OCI-LY3 (cell line): ENCODE measurements at regions not wholly inside any gene's neighbourhood (a gene's known extent, or its start where the extent isn't known, plus 50 kb on each side); places are given as distances from the start of the nearest gene placed in this dataset.

Experiments used
- EZH2phosphoT487 ChIP-seq: fragments of 200-600 bp; shearing (Covaris generic); IDR thresholded peaks from 2 replicates; pipeline ENCODE4 v1.6.1; 2018; ENCODE audit warnings: antibody characterized with exemption, mixed run types, low read depth
- TF ChIP-seq, protein P1 (sequence below): fragments of 200-600, 300-600 bp; sonication (generic); IDR thresholded peaks from 2 replicates; pipeline ENCODE4 v1.5.1; 2014; ENCODE audit warnings: antibody characterized with exemption, low read length, low read depth

DNA sequence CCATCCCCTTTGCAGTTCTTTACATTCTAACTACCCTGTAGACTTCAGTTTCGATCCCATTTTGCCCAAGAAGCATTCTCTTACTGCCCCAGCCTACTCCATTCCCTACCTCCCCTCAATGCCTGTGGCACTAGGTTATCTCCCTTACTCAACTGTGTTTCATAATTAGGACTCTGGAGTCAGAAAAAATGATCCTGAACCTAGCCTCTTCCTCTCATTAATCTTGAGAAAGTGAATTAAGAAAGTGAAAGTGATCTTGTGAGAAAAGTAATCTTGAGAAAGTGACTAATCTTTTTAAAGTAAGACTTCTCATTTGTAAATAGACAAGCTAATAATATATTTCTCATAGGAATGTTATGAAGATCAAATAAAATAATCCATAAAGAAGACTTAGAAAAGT lies 444.0 kb upstream of the TRPC7 start:
- TF ChIP-seq EZH2phosphoT487: no peak
- TF ChIP-seq, protein P1, sequence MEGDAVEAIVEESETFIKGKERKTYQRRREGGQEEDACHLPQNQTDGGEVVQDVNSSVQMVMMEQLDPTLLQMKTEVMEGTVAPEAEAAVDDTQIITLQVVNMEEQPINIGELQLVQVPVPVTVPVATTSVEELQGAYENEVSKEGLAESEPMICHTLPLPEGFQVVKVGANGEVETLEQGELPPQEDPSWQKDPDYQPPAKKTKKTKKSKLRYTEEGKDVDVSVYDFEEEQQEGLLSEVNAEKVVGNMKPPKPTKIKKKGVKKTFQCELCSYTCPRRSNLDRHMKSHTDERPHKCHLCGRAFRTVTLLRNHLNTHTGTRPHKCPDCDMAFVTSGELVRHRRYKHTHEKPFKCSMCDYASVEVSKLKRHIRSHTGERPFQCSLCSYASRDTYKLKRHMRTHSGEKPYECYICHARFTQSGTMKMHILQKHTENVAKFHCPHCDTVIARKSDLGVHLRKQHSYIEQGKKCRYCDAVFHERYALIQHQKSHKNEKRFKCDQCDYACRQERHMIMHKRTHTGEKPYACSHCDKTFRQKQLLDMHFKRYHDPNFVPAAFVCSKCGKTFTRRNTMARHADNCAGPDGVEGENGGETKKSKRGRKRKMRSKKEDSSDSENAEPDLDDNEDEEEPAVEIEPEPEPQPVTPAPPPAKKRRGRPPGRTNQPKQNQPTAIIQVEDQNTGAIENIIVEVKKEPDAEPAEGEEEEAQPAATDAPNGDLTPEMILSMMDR: no peak
